Memory B cell (primary cell): ENCODE measurements at regions not wholly inside any gene's neighbourhood (a gene's known extent, or its start where the extent isn't known, plus 50 kb on each side); places are given as distances from the start of the nearest gene placed in this dataset.
"Not testable (repeated sequence)": the region's sequence is repeated elsewhere in the genome, so short reads cannot be mapped to it uniquely, and the experiment has no call there.

Source experiments
- ATAC-seq: fragments of 150-1000 bp; cut with Tn5 transposase; 2 replicates; pipeline ENCODE4 v1.10.0; 2021; ENCODE audit warnings: low read depth, mild to moderate bottlenecking, moderate library complexity
- DNase-seq, 2 donors: peaks; one replicate each; pipeline ENCODE4 v3.0.0; 2022; ENCODE audit warnings: low spot score in 2 of 2
- H3K27ac Mint-ChIP-seq: one replicate; pipeline ENCODE4 v1.8.0; 2022; ENCODE audit warnings: mild to moderate bottlenecking, moderate library complexity, mixed read lengths
- H3K27me3 Mint-ChIP-seq: one replicate; pipeline ENCODE4 v1.8.0; 2022; ENCODE audit warnings: mixed read lengths
- H3K36me3 Mint-ChIP-seq: one replicate; pipeline ENCODE4 v1.8.0; 2022; ENCODE audit warnings: mild to moderate bottlenecking, mixed read lengths
- H3K4me1 Mint-ChIP-seq: one replicate; pipeline ENCODE4 v1.8.0; 2022; ENCODE audit warnings: mixed read lengths
- H3K4me3 Mint-ChIP-seq: one replicate; pipeline ENCODE4 v1.8.0; 2022; ENCODE audit warnings: mild to moderate bottlenecking, moderate library complexity, mixed read lengths
- H3K9me3 Mint-ChIP-seq: one replicate; pipeline ENCODE4 v1.8.0; 2022; ENCODE audit warnings: mixed read lengths

DNA sequence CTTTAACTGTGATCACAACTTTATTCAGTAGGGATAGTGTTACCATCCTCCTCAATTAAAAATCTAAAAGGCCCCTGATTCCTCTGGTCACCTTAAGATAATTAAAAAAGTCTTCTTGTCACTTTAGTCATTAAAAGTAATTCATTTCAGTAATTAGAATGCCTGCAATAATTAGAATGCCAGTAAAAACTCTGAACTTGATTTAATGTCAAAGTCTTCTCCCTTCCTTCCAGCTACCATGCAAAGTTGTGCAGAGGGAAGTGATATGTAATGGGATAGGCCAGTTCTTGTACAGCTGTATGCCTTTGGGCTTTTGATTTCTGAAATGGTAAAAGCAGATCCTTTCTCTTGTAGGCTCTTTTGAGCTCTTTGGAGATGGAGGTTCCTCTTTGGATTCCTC lies 417.2 kb downstream of the ADAM29 start:
- Mint-ChIP-seq H3K9me3 (no peaks in the 10 kb centered on the region), H3K27me3 (no peaks in the 10 kb centered on the region), H3K36me3 (no peaks in the 10 kb centered on the region), H3K4me3 (no peak overlapping the region), H3K27ac (no peak overlapping the region), H3K4me1 (no peaks in the 10 kb centered on the region)
- DNase-seq (no peak), ATAC-seq (no peak)

DNA sequence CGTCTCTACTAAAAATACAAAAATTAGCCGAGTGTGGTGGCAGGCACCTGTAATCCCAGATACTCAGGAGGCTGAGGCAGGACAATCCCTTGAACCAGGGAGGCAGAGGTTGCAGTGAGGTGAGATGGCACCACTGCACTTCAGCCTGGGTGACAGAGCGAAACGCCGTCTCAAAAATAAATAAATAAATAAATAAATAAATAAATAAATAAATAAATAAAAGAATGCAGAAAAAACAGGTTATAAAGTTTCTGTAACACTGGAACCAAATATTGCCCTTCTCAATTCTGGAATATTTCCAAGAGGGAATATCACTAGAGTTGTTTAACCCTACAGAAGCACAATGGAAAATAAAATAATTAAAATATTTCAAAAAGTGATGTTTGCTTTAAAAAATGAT lies 418.4 kb downstream of the ADAM29 start:
- not testable (repeated sequence) for H3K4me3 Mint-ChIP-seq, H3K4me1 Mint-ChIP-seq, H3K27me3 Mint-ChIP-seq, H3K9me3 Mint-ChIP-seq, H3K27ac Mint-ChIP-seq, ATAC-seq, DNase-seq, H3K36me3 Mint-ChIP-seq

- no peak for ATAC-seq
- no peak overlapping the region for H3K4me3 Mint-ChIP-seq
- no peaks in the 10 kb centered on the region for H3K4me1 Mint-ChIP-seq
- H3K27me3 Mint-ChIP-seq, result no peaks in the 10 kb centered on the region
- H3K27ac Mint-ChIP-seq, result no peak overlapping the region
- no peak for DNase-seq
- peaks cover 5% of the 10 kb centered on the region for H3K9me3 Mint-ChIP-seq
- peaks cover 4% of the 10 kb centered on the region for H3K36me3 Mint-ChIP-seq
Measured at GRCh38 chr4:175339100-175339707, 421.0 kb downstream of the ADAM29 start.

DNA sequence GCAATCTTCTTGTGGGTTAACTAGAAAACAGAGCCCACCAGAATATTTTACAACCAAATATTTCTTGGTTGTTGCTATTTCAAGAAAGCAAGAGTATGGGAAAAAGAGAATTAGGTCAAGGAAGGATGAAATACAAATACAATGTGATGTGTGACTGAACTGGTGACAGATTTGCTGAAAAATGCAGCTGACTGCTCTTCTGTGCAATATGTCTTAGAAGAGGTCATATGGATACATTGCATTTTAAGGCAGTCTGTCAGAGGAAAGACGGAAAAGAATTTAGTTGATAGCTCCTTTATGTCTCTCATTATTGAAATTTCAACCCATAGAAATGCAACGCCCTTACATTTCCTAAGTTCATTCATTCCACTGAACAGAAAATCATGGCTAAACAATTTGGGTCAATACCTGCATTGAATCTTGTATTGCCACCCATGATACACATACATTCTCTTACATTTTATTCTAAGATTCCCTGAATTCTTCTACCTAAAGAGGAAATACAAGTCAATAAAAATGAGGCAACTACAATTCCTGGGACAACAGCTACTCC lies 423.1 kb downstream of the ADAM29 start:
- Mint-ChIP-seq H3K27me3 (no peaks in the 10 kb centered on the region), H3K4me3 (no peak overlapping the region), H3K9me3 (peaks cover 6% of the 10 kb centered on the region), H3K4me1 (no peaks in the 10 kb centered on the region), H3K36me3 (peaks cover 7% of the 10 kb centered on the region), H3K27ac (no peak overlapping the region)
- DNase-seq (no peak), ATAC-seq (no peak)

DNA sequence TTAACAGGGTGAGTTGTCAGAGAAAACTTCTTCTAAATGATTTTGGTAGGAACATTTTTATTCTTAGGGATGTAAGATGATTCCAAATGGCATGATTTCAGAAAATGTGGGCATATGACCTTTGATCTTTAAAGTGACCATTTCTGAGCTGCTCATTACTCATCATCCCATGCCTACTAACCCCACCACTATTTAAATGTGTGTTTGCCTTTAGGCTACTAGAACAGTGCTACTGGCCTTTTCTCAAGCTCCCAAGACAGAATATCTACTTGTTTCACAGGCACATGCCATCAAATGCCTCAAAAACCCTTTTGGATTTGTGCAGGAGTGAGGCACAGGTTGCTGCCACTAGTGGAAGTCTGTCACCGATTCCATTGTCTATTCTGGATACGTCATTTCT lies 428.2 kb downstream of the ADAM29 start:
- Mint-ChIP-seq H3K36me3 (peaks cover 7% of the 10 kb centered on the region), H3K27ac (no peak overlapping the region), H3K4me3 (no peak overlapping the region), H3K27me3 (no peaks in the 10 kb centered on the region), H3K9me3 (peaks cover 10% of the 10 kb centered on the region), H3K4me1 (peaks cover 2% of the 10 kb centered on the region)
- ATAC-seq (no peak), DNase-seq (no peak)

DNA sequence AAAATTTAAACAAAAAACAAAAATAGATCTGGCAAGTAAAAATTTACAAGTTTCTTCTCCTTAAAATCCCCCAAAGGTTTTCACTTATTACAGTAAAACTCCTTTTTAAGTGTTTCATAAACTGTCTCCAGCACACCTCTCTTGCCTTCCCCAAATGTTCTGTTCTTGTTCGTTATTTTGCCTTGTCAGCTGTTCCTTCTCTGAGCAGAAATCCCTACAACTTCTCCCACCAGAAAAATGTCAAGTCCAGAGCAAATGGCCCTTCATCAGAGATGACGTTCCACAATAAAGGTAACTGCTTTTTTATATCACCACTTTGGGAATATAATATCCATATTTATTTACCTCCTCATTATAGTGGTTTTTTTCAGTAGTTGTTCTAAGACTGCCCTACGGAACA lies 432.1 kb downstream of the ADAM29 start:
- H3K4me1 Mint-ChIP-seq, result peaks cover 6% of the 10 kb centered on the region
- no peak overlapping the region for H3K4me3 Mint-ChIP-seq
- H3K27me3 Mint-ChIP-seq, result no peaks in the 10 kb centered on the region
- peaks cover 4% of the 10 kb centered on the region for H3K9me3 Mint-ChIP-seq
- H3K36me3 Mint-ChIP-seq, result no peaks in the 10 kb centered on the region
- no peak for DNase-seq
- peak overlapping the region; percentile 77 for H3K27ac Mint-ChIP-seq
- no peak for ATAC-seq

DNA sequence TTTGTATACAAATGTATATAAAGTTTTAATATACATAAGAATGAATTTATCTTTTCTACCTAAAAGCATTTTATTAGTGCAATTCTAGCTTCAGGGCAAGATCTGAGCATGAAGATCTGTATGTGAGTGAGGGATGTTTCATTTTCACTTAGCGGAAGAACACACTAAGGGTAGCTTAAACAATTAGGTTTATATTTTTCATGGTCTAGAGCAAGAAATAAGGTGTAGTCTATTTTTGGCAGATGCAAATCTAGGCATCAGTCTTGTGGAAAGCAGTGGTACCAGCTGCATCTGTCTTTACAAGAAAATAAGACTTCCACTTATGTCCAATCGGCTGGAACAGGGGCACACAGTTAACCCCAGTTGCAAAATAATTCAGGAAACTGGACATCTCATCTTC lies 433.3 kb downstream of the ADAM29 start:
- peaks cover 5% of the 10 kb centered on the region for H3K9me3 Mint-ChIP-seq
- H3K4me3 Mint-ChIP-seq, result peak overlapping the region; percentile 6
- peaks cover 6% of the 10 kb centered on the region for H3K4me1 Mint-ChIP-seq
- peak overlapping the region; percentile 4 for H3K27ac Mint-ChIP-seq
- no peaks in the 10 kb centered on the region for H3K36me3 Mint-ChIP-seq
- DNase-seq (no peak), ATAC-seq (peak; percentile 94)
- no peaks in the 10 kb centered on the region for H3K27me3 Mint-ChIP-seq

GRCh38 chr4:175369087-175369486 lies 443.0 kb downstream of the GPM6A start:
- no peak overlapping the region for H3K4me3 Mint-ChIP-seq
- no peak for ATAC-seq
- no peak overlapping the region for H3K27ac Mint-ChIP-seq
- no peaks in the 10 kb centered on the region for H3K9me3 Mint-ChIP-seq
- DNase-seq, result no peak
- H3K27me3 Mint-ChIP-seq, result no peaks in the 10 kb centered on the region
- H3K36me3 Mint-ChIP-seq, result no peaks in the 10 kb centered on the region
- H3K4me1 Mint-ChIP-seq, result no peaks in the 10 kb centered on the region

DNA sequence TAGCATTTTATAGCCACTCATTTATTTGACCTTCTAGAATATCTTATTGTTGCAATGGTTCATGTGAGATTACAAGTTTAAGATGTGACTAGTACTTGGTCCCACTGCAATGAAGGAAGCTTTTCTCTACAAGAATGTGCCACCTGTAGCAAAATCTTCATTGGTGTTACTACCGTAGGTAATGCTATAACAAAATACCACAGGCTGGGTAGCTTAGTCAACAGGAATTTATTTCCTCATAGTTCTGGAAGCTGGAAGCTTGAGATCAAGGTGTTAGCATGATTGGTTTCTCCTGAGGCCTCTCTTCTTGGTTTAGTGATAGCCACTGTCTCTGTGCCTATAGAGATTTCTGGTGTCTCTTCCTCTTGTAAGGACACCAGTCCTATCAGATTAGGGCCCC lies 441.0 kb downstream of the GPM6A start:
- Mint-ChIP-seq H3K9me3 (no peaks in the 10 kb centered on the region), H3K4me3 (no peak overlapping the region), H3K27ac (no peak overlapping the region), H3K36me3 (no peaks in the 10 kb centered on the region), H3K27me3 (no peaks in the 10 kb centered on the region), H3K4me1 (peaks cover 5% of the 10 kb centered on the region)
- DNase-seq, result no peak
- no peak for ATAC-seq

DNA sequence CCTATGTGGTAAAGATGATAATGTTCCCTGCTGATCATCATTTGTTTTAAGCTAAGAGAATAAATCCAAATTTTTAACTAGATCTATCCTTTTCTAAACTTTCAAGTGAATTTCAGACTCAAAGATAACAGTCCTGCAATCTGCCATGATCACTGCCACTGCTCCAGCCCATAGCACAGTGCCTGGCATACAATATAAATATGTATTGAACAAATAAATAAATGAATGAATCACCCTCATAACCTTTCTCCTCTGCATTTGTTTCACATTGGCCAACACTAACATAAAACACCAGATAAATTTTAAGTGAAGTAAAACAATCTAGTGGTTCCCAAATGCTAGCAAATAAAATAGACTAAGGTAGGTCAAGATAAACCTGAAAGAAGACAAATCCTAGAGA lies 439.0 kb downstream of the GPM6A start:
- no peak overlapping the region for H3K27ac Mint-ChIP-seq
- H3K4me1 Mint-ChIP-seq, result peaks cover 5% of the 10 kb centered on the region
- no peaks in the 10 kb centered on the region for H3K27me3 Mint-ChIP-seq
- H3K9me3 Mint-ChIP-seq, result no peaks in the 10 kb centered on the region
- H3K4me3 Mint-ChIP-seq, result no peak overlapping the region
- no peak for DNase-seq
- ATAC-seq, result no peak
- H3K36me3 Mint-ChIP-seq, result no peaks in the 10 kb centered on the region

DNA sequence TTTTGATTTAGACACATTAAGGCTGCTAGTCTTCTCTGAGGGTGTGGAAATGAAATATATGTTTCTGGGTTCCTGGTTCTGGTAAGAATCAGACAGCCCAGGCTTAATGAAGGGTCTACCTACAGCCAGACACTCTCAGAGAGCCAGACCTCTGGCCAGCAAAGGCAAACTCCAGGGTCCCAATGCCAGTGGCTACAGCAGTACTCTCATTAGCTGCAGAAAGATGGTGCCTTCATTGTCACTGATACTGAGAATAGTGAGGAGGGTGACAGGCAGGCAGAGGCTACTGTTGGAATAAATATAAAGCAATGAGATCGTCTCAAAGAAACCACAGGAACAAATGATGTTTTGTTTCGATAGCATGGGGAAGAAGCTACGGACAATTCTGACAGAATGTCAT lies 437.6 kb downstream of the GPM6A start:
- Mint-ChIP-seq H3K4me1 (peaks cover 5% of the 10 kb centered on the region), H3K9me3 (no peaks in the 10 kb centered on the region)
- DNase-seq, result no peak

GRCh38 chr4:175376287-175376977 lies 435.6 kb downstream of the GPM6A start:
- H3K27me3 Mint-ChIP-seq, result no peaks in the 10 kb centered on the region
- ATAC-seq, result no peak
- H3K4me1 Mint-ChIP-seq, result peaks cover 5% of the 10 kb centered on the region
- H3K9me3 Mint-ChIP-seq, result no peaks in the 10 kb centered on the region
- no peaks in the 10 kb centered on the region for H3K36me3 Mint-ChIP-seq
- DNase-seq, result no peak
- no peak overlapping the region for H3K27ac Mint-ChIP-seq
- H3K4me3 Mint-ChIP-seq, result no peak overlapping the region

More for the DNA sequence above, 437.6 kb downstream of the GPM6A start:
- no peak overlapping the region for H3K4me3 Mint-ChIP-seq
- H3K27ac Mint-ChIP-seq, result no peak overlapping the region
- no peaks in the 10 kb centered on the region for H3K36me3 Mint-ChIP-seq
- no peaks in the 10 kb centered on the region for H3K27me3 Mint-ChIP-seq
- ATAC-seq, result no peak

GRCh38 chr4:175377203-175377602 lies 434.9 kb downstream of the GPM6A start:
- no peaks in the 10 kb centered on the region for H3K9me3 Mint-ChIP-seq
- H3K4me3 Mint-ChIP-seq, result no peak overlapping the region
- H3K27me3 Mint-ChIP-seq, result no peaks in the 10 kb centered on the region
- ATAC-seq (no peak), DNase-seq (no peak)
- H3K27ac Mint-ChIP-seq, result no peak overlapping the region
- no peaks in the 10 kb centered on the region for H3K36me3 Mint-ChIP-seq
- H3K4me1 Mint-ChIP-seq, result peaks cover 5% of the 10 kb centered on the region

DNA sequence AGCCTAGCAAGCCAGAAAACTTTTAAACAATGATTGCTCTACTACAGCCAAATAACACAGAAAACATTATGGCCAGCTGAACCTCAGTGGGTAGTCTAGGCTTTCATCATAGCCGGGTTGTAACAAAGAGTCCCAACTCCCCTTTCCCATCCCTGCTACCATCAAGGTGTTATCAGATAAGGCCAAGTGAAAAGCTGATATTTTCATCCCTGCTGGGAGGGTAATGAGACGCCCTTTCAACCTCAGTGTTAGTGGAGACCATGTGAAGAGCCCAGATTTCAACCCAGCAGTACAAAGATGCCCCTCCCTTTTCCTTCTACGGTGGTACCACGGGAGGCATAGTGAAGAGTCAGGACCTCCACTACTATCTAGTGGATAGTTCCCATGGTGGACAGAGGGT lies 433.7 kb downstream of the GPM6A start:
- Mint-ChIP-seq H3K9me3 (no peaks in the 10 kb centered on the region), H3K27me3 (no peaks in the 10 kb centered on the region), H3K4me1 (peaks cover 5% of the 10 kb centered on the region), H3K36me3 (no peaks in the 10 kb centered on the region), H3K4me3 (no peak overlapping the region), H3K27ac (no peak overlapping the region)
- DNase-seq, result no peak
- ATAC-seq, result no peak

- H3K27me3 Mint-ChIP-seq, result no peaks in the 10 kb centered on the region
- H3K9me3 Mint-ChIP-seq, result no peaks in the 10 kb centered on the region
- no peak for DNase-seq
- H3K4me1 Mint-ChIP-seq, result no peaks in the 10 kb centered on the region
- no peak for ATAC-seq
- H3K4me3 Mint-ChIP-seq, result no peak overlapping the region
- H3K27ac Mint-ChIP-seq, result no peak overlapping the region
- no peaks in the 10 kb centered on the region for H3K36me3 Mint-ChIP-seq
Measured at GRCh38 chr4:175380841-175381240, 431.2 kb downstream of the GPM6A start.
